ENCODE measurements at regions not wholly inside any gene's neighbourhood (a gene's known extent, or its start where the extent isn't known, plus 50 kb on each side); places are given as distances from the start of the nearest gene placed in this dataset.

DNA sequence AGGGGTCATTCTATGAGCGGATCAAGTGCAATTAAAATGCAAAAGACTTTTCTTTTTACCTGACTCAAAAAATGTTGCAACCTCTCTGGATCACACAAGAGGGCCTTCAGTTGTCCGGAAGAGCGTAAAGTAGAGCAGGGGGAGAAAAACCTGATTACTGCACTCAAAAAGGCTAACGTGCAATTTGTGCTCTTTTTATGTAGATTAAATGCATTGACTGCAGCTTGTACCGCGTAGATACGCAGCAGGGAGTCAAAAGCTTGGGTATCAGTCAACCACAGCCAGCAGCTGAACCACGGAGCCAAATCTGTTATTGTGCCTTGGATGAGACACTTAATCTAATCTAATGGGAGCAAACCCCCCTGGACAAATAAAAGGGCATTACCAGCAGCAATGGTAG, 107.3 kb upstream of the RAI2 start:
- TF ChIP-seq POLR2A (IDR thresholded peaks at IDR 0.05) (no peak), POLR2AphosphoS5 (IDR thresholded peaks at IDR 0.05) (no peak)
- TF ChIP-seq, protein P1, sequence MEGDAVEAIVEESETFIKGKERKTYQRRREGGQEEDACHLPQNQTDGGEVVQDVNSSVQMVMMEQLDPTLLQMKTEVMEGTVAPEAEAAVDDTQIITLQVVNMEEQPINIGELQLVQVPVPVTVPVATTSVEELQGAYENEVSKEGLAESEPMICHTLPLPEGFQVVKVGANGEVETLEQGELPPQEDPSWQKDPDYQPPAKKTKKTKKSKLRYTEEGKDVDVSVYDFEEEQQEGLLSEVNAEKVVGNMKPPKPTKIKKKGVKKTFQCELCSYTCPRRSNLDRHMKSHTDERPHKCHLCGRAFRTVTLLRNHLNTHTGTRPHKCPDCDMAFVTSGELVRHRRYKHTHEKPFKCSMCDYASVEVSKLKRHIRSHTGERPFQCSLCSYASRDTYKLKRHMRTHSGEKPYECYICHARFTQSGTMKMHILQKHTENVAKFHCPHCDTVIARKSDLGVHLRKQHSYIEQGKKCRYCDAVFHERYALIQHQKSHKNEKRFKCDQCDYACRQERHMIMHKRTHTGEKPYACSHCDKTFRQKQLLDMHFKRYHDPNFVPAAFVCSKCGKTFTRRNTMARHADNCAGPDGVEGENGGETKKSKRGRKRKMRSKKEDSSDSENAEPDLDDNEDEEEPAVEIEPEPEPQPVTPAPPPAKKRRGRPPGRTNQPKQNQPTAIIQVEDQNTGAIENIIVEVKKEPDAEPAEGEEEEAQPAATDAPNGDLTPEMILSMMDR (IDR thresholded peaks at IDR 0.05 in 8 of 11, conservative IDR thresholded peaks at IDR 0.05 in 3 of 11): no peak
